ENCODE measurements at regions not wholly inside any gene's neighbourhood (a gene's known extent, or its start where the extent isn't known, plus 50 kb on each side); places are given as distances from the start of the nearest gene placed in this dataset.

DNA sequence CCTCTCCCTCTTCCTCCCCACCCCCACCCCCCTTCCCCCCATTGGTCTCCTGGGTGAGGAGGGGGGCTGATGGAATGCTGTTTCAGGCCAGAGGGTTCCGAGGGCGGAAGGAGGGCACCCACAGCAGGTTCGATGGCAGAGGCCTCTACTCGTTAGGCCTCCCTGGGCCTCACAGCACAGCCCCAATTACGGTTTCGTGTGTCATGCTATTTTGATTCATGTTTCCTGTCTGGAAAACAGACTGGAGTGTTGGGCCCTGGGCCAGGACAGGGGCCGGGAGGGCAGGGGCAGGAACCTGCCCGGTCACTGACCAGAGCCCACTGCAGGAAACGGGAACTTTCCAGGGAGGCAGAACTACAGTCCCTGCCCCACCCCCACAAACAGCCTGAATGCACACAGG lies 138.2 kb downstream of the C16orf95 start:
- DNase-seq (ENCODE audit: low spot score): no peak
- Histone ChIP-seq H2BK15ac (ENCODE audit: low read length) (peak overlapping the region; percentile 62), H3K9ac (ENCODE audit: low read depth, low read length, poor library complexity) (peak overlapping the region; percentile 51), H2BK5ac (ENCODE audit: low read length) (no peak overlapping the region), H3K4me3 (ENCODE audit: low read length in 2 of 2) (no peak overlapping the region), H3K79me1 (ENCODE audit: low read depth, low read length) (peaks cover 2% of the 10 kb centered on the region), H2AK5ac (ENCODE audit: low read depth, low read length) (peak overlapping the region; percentile 6), H3K27ac (replicated peaks; ENCODE audit: low read length) (no peak overlapping the region), H2BK120ac (ENCODE audit: low read depth, low read length) (no peak overlapping the region), H3K9me3 (replicated peaks in 1 of 2; ENCODE audit: control insufficient read depth in 2 of 2, insufficient read depth in 1 of 2, low read depth in 1 of 2, low read length in 2 of 2) (no peaks in the 10 kb centered on the region), H3K4me1 (ENCODE audit: control insufficient read depth in 2 of 2, insufficient read depth in 1 of 2, low read depth in 1 of 2, low read length in 2 of 2) (peaks cover 21 to 22% of the 10 kb centered on the region in 2 donors), H3K18ac (ENCODE audit: low read length) (peak overlapping the region; percentile 53), H3K27me3 (ENCODE audit: control insufficient read depth in 3 of 3, insufficient read depth in 3 of 3, low read depth in 1 of 3, low read length in 3 of 3) (no peaks in the 10 kb centered on the region), H3K14ac (ENCODE audit: low read length) (no peak overlapping the region), H2BK12ac (ENCODE audit: low read length) (no peak overlapping the region), H3K36me3 (replicated peaks in 1 of 2; ENCODE audit: control insufficient read depth in 2 of 2, insufficient read depth in 2 of 2, low read length in 2 of 2) (no peaks in the 10 kb centered on the region), H3K4me2 (ENCODE audit: insufficient read depth, low read length, poor library complexity, severe bottlenecking) (peak overlapping the region; percentile 11), H3K4ac (ENCODE audit: low read length) (no peak overlapping the region), H4K91ac (ENCODE audit: low read depth, low read length, poor library complexity) (no peak overlapping the region), H2AFZ (ENCODE audit: low read length) (peak overlapping the region; percentile 90), H3K23ac (ENCODE audit: low read depth, low read length, poor library complexity) (peak overlapping the region; percentile 1), H4K8ac (ENCODE audit: low read depth, low read length) (no peak overlapping the region)
- no CpG with 5 or more reads among the region's 9 CpGs for WGBS, 2 donors (ENCODE audit: extremely low coverage in 2 of 2, insufficient read length in 2 of 2, insufficient replicate concordance in 1 of 2)

DNA sequence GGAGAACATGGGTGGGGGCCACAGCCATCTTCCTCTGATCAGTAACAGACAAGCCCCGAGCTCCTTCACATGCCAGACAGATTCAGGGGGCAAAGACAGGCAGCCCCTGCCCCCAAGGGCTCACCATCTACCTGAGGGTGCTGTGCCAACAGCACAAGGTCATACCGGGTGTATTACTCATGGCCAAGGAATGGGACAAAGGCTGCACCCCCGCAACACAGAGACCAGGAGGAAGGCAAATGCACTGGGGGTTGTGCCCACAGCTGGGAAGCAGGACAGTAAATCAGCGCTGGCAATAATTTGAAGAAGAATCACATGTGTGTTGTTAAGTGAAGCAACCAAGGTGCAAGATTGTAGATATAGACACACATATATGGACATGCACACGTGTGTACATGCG lies 137.1 kb downstream of the C16orf95 start:
- Histone ChIP-seq H3K27ac (replicated peaks; ENCODE audit: low read length) (no peak overlapping the region), H3K4me2 (ENCODE audit: insufficient read depth, low read length, poor library complexity, severe bottlenecking) (no peak overlapping the region), H2AK5ac (ENCODE audit: low read depth, low read length) (peak overlapping the region; percentile 6), H3K4me1 (ENCODE audit: control insufficient read depth in 2 of 2, insufficient read depth in 1 of 2, low read depth in 1 of 2, low read length in 2 of 2) (peaks cover 21 to 22% of the 10 kb centered on the region in 2 donors), H2BK15ac (ENCODE audit: low read length) (no peak overlapping the region), H2BK12ac (ENCODE audit: low read length) (no peak overlapping the region), H3K27me3 (ENCODE audit: control insufficient read depth in 3 of 3, insufficient read depth in 3 of 3, low read depth in 1 of 3, low read length in 3 of 3) (no peaks in the 10 kb centered on the region), H3K23ac (ENCODE audit: low read depth, low read length, poor library complexity) (no peak overlapping the region), H2BK5ac (ENCODE audit: low read length) (no peak overlapping the region), H4K8ac (ENCODE audit: low read depth, low read length) (no peak overlapping the region), H3K9me3 (replicated peaks in 1 of 2; ENCODE audit: control insufficient read depth in 2 of 2, insufficient read depth in 1 of 2, low read depth in 1 of 2, low read length in 2 of 2) (no peaks in the 10 kb centered on the region), H3K4me3 (ENCODE audit: low read length in 2 of 2) (no peak overlapping the region), H3K79me1 (ENCODE audit: low read depth, low read length) (peaks cover 2% of the 10 kb centered on the region), H3K9ac (ENCODE audit: low read depth, low read length, poor library complexity) (no peak overlapping the region), H4K91ac (ENCODE audit: low read depth, low read length, poor library complexity) (no peak overlapping the region), H3K14ac (ENCODE audit: low read length) (peak overlapping the region; percentile 56), H3K18ac (ENCODE audit: low read length) (peak overlapping the region; percentile 23), H3K4ac (ENCODE audit: low read length) (no peak overlapping the region), H2BK120ac (ENCODE audit: low read depth, low read length) (no peak overlapping the region), H3K36me3 (replicated peaks in 1 of 2; ENCODE audit: control insufficient read depth in 2 of 2, insufficient read depth in 2 of 2, low read length in 2 of 2) (no peaks in the 10 kb centered on the region), H2AFZ (ENCODE audit: low read length) (no peak overlapping the region)
- no CpG with 5 or more reads among the region's 6 CpGs for WGBS, 2 donors (ENCODE audit: extremely low coverage in 2 of 2, insufficient read length in 2 of 2, insufficient replicate concordance in 1 of 2)
- DNase-seq (ENCODE audit: low spot score): no peak

DNA sequence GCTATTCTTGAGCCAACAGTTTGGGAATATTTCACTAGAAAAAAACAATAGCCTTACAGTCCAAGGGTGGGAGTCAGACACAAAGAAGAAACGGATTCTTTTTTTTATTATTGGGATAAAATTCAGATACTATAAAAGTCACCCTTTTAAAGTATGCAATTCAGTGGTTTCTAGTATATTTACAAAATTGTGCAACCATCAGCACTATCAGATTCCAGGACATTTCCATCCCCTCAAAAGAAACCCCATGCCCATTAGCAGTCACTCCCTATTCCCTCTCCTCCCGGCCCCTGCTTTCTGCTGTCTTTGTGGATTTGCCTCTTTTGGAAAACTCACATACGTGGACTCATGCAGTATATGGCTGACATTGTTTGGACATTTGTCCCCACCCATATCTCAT lies 134.4 kb downstream of the C16orf95 start:
- no peak overlapping the region for H2BK120ac ChIP-seq (ENCODE audit: low read depth, low read length)
- H3K4ac ChIP-seq (ENCODE audit: low read length): no peak overlapping the region
- peaks cover 0 to 10% of the 10 kb centered on the region in 2 donors for H3K9me3 ChIP-seq (replicated peaks in 1 of 2; ENCODE audit: control insufficient read depth in 2 of 2, insufficient read depth in 1 of 2, low read depth in 1 of 2, low read length in 2 of 2)
- no peak overlapping the region for H3K14ac ChIP-seq (ENCODE audit: low read length)
- peaks cover 23 to 29% of the 10 kb centered on the region in 2 donors for H3K4me1 ChIP-seq (ENCODE audit: control insufficient read depth in 2 of 2, insufficient read depth in 1 of 2, low read depth in 1 of 2, low read length in 2 of 2)
- H4K8ac ChIP-seq (ENCODE audit: low read depth, low read length): no peak overlapping the region
- no peak overlapping the region for H3K18ac ChIP-seq (ENCODE audit: low read length)
- no CpG with 5 or more reads among the region's 3 CpGs for WGBS, 2 donors (ENCODE audit: extremely low coverage in 2 of 2, insufficient read length in 2 of 2, insufficient replicate concordance in 1 of 2)
- no peak overlapping the region for H2BK5ac ChIP-seq (ENCODE audit: low read length)
- H2AK5ac ChIP-seq (ENCODE audit: low read depth, low read length): no peak overlapping the region
- no peak overlapping the region for H2BK15ac ChIP-seq (ENCODE audit: low read length)
- no peak overlapping the region for H3K4me3 ChIP-seq (ENCODE audit: low read length in 2 of 2)
- peaks cover 5% of the 10 kb centered on the region for H3K79me1 ChIP-seq (ENCODE audit: low read depth, low read length)
- H3K23ac ChIP-seq (ENCODE audit: low read depth, low read length, poor library complexity): no peak overlapping the region
- no peak overlapping the region for H2BK12ac ChIP-seq (ENCODE audit: low read length)
- H4K91ac ChIP-seq (ENCODE audit: low read depth, low read length, poor library complexity): no peak overlapping the region
- DNase-seq (ENCODE audit: low spot score): no peak
- peaks cover 0 to 4% of the 10 kb centered on the region in 2 donors for H3K36me3 ChIP-seq (replicated peaks in 1 of 2; ENCODE audit: control insufficient read depth in 2 of 2, insufficient read depth in 2 of 2, low read length in 2 of 2)
- H3K27me3 ChIP-seq (ENCODE audit: control insufficient read depth in 3 of 3, insufficient read depth in 3 of 3, low read depth in 1 of 3, low read length in 3 of 3): peaks cover 0 to 2% (median 0%) of the 10 kb centered on the region in 3 experiments
- no peak overlapping the region for H2AFZ ChIP-seq (ENCODE audit: low read length)
- H3K27ac ChIP-seq (replicated peaks; ENCODE audit: low read length): no peak overlapping the region
- no peak overlapping the region for H3K4me2 ChIP-seq (ENCODE audit: insufficient read depth, low read length, poor library complexity, severe bottlenecking)
- H3K9ac ChIP-seq (ENCODE audit: low read depth, low read length, poor library complexity): no peak overlapping the region

DNA sequence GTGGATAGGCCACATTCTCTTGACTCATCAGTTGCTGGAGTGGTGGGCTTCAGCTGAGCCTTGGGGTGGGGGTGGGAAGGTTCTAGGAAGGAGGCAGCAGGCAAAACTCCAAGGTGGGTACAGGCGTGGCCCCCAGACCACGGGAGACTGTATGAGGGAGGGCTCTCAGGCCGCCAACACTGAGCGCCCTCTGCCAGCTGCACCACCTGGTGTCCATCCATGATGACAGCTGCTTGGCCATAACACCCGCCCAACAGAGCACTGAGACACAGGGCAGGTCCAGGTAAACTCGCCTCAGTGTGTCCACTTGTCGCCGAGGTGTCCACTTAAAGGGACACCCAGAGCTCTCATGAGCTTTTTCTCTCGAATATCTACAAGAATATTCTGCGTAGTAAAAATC lies 133.5 kb downstream of the C16orf95 start:
- Histone ChIP-seq H2BK15ac (ENCODE audit: low read length) (no peak overlapping the region), H3K4me1 (ENCODE audit: control insufficient read depth in 2 of 2, insufficient read depth in 1 of 2, low read depth in 1 of 2, low read length in 2 of 2) (peaks cover 16 to 20% of the 10 kb centered on the region in 2 donors), H3K36me3 (replicated peaks in 1 of 2; ENCODE audit: control insufficient read depth in 2 of 2, insufficient read depth in 2 of 2, low read length in 2 of 2) (peaks cover 0 to 4% of the 10 kb centered on the region in 2 donors), H3K4ac (ENCODE audit: low read length) (no peak overlapping the region), H3K9me3 (replicated peaks in 1 of 2; ENCODE audit: control insufficient read depth in 2 of 2, insufficient read depth in 1 of 2, low read depth in 1 of 2, low read length in 2 of 2) (peaks cover 0 to 15% of the 10 kb centered on the region in 2 donors), H3K9ac (ENCODE audit: low read depth, low read length, poor library complexity) (no peak overlapping the region), H3K23ac (ENCODE audit: low read depth, low read length, poor library complexity) (no peak overlapping the region), H2AFZ (ENCODE audit: low read length) (no peak overlapping the region), H4K8ac (ENCODE audit: low read depth, low read length) (no peak overlapping the region), H3K4me3 (ENCODE audit: low read length in 2 of 2) (no peak overlapping the region), H3K4me2 (ENCODE audit: insufficient read depth, low read length, poor library complexity, severe bottlenecking) (no peak overlapping the region), H2BK12ac (ENCODE audit: low read length) (no peak overlapping the region), H4K91ac (ENCODE audit: low read depth, low read length, poor library complexity) (no peak overlapping the region), H3K14ac (ENCODE audit: low read length) (no peak overlapping the region), H2BK5ac (ENCODE audit: low read length) (no peak overlapping the region), H3K27me3 (ENCODE audit: control insufficient read depth in 3 of 3, insufficient read depth in 3 of 3, low read depth in 1 of 3, low read length in 3 of 3) (peaks cover 0 to 2% (median 0%) of the 10 kb centered on the region in 3 experiments), H2BK120ac (ENCODE audit: low read depth, low read length) (no peak overlapping the region), H3K27ac (replicated peaks; ENCODE audit: low read length) (no peak overlapping the region), H3K18ac (ENCODE audit: low read length) (peak overlapping the region; percentile 40), H2AK5ac (ENCODE audit: low read depth, low read length) (no peak overlapping the region), H3K79me1 (ENCODE audit: low read depth, low read length) (peaks cover 6% of the 10 kb centered on the region)
- no CpG with 5 or more reads among the region's 10 CpGs for WGBS, 2 donors (ENCODE audit: extremely low coverage in 2 of 2, insufficient read length in 2 of 2, insufficient replicate concordance in 1 of 2)
- no peak for DNase-seq (ENCODE audit: low spot score)
